ENCODE measurements at regions not wholly inside any gene's neighbourhood (a gene's known extent, or its start where the extent isn't known, plus 50 kb on each side); places are given as distances from the start of the nearest gene placed in this dataset.

DNA sequence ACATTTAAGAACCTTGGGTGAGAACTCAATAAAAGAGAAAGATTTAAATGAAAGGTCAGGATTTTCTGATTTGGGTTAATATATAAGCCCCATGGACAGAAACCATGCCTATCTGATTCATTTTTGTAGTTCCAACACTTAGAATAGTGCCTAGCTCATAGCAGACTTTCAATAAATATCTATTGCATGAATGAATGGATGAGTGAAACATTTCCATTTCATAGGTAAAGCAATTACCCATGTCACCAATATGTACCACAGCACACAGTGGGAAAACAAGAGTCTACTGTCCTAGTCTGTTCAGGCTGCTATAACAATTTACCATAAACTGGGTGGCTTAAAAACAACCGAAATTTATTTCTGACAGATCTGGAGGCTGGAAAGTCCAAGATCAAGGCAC, 63.9 kb upstream of the PTPN13 start:
- WGBS, result 87% methylated on average over 1 of the region's 1 CpG
- no peaks in the 10 kb centered on the region for H3K4me1 ChIP-seq (ENCODE audit: control insufficient read depth in 4 of 4, insufficient read depth in 4 of 4, low read length in 3 of 4)
- TF ChIP-seq, protein P1, sequence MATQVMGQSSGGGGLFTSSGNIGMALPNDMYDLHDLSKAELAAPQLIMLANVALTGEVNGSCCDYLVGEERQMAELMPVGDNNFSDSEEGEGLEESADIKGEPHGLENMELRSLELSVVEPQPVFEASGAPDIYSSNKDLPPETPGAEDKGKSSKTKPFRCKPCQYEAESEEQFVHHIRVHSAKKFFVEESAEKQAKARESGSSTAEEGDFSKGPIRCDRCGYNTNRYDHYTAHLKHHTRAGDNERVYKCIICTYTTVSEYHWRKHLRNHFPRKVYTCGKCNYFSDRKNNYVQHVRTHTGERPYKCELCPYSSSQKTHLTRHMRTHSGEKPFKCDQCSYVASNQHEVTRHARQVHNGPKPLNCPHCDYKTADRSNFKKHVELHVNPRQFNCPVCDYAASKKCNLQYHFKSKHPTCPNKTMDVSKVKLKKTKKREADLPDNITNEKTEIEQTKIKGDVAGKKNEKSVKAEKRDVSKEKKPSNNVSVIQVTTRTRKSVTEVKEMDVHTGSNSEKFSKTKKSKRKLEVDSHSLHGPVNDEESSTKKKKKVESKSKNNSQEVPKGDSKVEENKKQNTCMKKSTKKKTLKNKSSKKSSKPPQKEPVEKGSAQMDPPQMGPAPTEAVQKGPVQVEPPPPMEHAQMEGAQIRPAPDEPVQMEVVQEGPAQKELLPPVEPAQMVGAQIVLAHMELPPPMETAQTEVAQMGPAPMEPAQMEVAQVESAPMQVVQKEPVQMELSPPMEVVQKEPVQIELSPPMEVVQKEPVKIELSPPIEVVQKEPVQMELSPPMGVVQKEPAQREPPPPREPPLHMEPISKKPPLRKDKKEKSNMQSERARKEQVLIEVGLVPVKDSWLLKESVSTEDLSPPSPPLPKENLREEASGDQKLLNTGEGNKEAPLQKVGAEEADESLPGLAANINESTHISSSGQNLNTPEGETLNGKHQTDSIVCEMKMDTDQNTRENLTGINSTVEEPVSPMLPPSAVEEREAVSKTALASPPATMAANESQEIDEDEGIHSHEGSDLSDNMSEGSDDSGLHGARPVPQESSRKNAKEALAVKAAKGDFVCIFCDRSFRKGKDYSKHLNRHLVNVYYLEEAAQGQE (IDR thresholded peaks at IDR 0.05), result no peak
- TF ChIP-seq, protein P2, sequence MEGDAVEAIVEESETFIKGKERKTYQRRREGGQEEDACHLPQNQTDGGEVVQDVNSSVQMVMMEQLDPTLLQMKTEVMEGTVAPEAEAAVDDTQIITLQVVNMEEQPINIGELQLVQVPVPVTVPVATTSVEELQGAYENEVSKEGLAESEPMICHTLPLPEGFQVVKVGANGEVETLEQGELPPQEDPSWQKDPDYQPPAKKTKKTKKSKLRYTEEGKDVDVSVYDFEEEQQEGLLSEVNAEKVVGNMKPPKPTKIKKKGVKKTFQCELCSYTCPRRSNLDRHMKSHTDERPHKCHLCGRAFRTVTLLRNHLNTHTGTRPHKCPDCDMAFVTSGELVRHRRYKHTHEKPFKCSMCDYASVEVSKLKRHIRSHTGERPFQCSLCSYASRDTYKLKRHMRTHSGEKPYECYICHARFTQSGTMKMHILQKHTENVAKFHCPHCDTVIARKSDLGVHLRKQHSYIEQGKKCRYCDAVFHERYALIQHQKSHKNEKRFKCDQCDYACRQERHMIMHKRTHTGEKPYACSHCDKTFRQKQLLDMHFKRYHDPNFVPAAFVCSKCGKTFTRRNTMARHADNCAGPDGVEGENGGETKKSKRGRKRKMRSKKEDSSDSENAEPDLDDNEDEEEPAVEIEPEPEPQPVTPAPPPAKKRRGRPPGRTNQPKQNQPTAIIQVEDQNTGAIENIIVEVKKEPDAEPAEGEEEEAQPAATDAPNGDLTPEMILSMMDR (IDR thresholded peaks at IDR 0.05; ENCODE audit: low read depth, low read length, missing input control), result no peak
- TF ChIP-seq FOXA2 (IDR thresholded peaks at IDR 0.05) (no peak), EGR1 (IDR thresholded peaks at IDR 0.05; ENCODE audit: low read depth in 2 of 2) (no peak), RXRA (IDR thresholded peaks at IDR 0.05) (no peak)
- TF ChIP-seq, protein P3, sequence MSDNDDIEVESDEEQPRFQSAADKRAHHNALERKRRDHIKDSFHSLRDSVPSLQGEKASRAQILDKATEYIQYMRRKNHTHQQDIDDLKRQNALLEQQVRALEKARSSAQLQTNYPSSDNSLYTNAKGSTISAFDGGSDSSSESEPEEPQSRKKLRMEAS (IDR thresholded peaks at IDR 0.05), result no peak
- no peak overlapping the region for H3K27ac ChIP-seq (ENCODE audit: low read depth in 1 of 2, low read length in 2 of 2)
- no peak overlapping the region for H3K4me3 ChIP-seq (ENCODE audit: low read depth in 1 of 3, low read length in 3 of 3)
- no peak for DNase-seq (ENCODE audit: low spot score)
- H3K36me3 ChIP-seq (ENCODE audit: control insufficient read depth in 4 of 4, insufficient read depth in 3 of 4, low read depth in 1 of 4, low read length in 3 of 4), result no peaks in the 10 kb centered on the region
- no peak overlapping the region for H3K9ac ChIP-seq (ENCODE audit: low read depth in 1 of 2, low read length in 2 of 2)
- no peaks in the 10 kb centered on the region for H3K27me3 ChIP-seq (ENCODE audit: control insufficient read depth in 4 of 4, insufficient read depth in 4 of 4, low read length in 3 of 4)
- no peaks in the 10 kb centered on the region for H3K9me3 ChIP-seq (ENCODE audit: control insufficient read depth in 4 of 4, low read length in 3 of 4)

DNA sequence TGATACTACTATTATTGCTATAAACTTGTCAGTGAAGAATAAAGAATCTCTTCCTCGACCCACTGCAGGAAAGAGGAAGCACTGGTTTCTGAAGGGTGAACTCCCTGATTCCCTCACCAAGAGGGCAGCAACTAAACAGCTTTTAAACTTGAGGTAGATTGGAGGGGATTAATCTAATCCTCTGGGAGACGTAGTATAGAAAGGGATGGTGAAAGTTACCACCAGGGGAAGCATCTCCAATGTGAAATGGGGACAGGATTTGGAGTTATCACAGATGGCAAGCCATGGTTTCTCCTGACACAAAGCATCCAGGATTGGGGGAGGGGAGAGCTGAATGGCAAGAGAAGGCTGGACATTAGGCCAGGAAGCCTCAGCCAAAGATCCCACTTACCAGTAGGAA, 62.7 kb upstream of the PTPN13 start:
- Histone ChIP-seq H3K4me1 (ENCODE audit: control insufficient read depth in 4 of 4, insufficient read depth in 4 of 4, low read length in 3 of 4) (no peaks in the 10 kb centered on the region), H3K9me3 (ENCODE audit: control insufficient read depth in 4 of 4, low read length in 3 of 4) (no peaks in the 10 kb centered on the region), H3K9ac (ENCODE audit: low read depth in 1 of 2, low read length in 2 of 2) (no peak overlapping the region), H3K27ac (ENCODE audit: low read depth in 1 of 2, low read length in 2 of 2) (no peak overlapping the region), H3K36me3 (ENCODE audit: control insufficient read depth in 4 of 4, insufficient read depth in 3 of 4, low read depth in 1 of 4, low read length in 3 of 4) (no peaks in the 10 kb centered on the region), H3K4me3 (ENCODE audit: low read depth in 1 of 3, low read length in 3 of 3) (no peak overlapping the region), H3K27me3 (ENCODE audit: control insufficient read depth in 4 of 4, insufficient read depth in 4 of 4, low read length in 3 of 4) (no peaks in the 10 kb centered on the region)
- WGBS, result 80% methylated on average over 2 of the region's 2 CpGs
- no peak for DNase-seq (ENCODE audit: low spot score)
- TF ChIP-seq EGR1 (IDR thresholded peaks at IDR 0.05; ENCODE audit: low read depth in 2 of 2), result no peak
- no peak for TF ChIP-seq RXRA (IDR thresholded peaks at IDR 0.05)
- TF ChIP-seq GABPA (IDR thresholded peaks at IDR 0.05 in 1 of 2, conservative IDR thresholded peaks at IDR 0.05 in 1 of 2), result no peak
- TF ChIP-seq RAD21 (IDR thresholded peaks at IDR 0.05), result no peak
- no peak for TF ChIP-seq FOXA2 (IDR thresholded peaks at IDR 0.05)
- TF ChIP-seq FOXA1 (IDR thresholded peaks at IDR 0.05), result no peak
- TF ChIP-seq, protein P1 (IDR thresholded peaks at IDR 0.05), result no peak
- no peak for TF ChIP-seq TAF1 (conservative IDR thresholded peaks at IDR 0.05)
- TF ChIP-seq HNF4G (IDR thresholded peaks at IDR 0.05), result no peak
- TF ChIP-seq, protein P3 (IDR thresholded peaks at IDR 0.05), result no peak
